ENCODE measurements at regions not wholly inside any gene's neighbourhood (a gene's known extent, or its start where the extent isn't known, plus 50 kb on each side); places are given as distances from the start of the nearest gene placed in this dataset.

GRCh38 chr10:44801383-44802327, 109.5 kb upstream of the TMEM72 start:
- no peak for TF ChIP-seq CTCF (conservative IDR thresholded peaks at IDR 0.05; ENCODE audit: control insufficient read depth, insufficient read depth, low read depth, low read length)
- no peak overlapping the region for H3K4me3 ChIP-seq (ENCODE audit: control insufficient read depth, low read depth, low read length)
- DNase-seq (ENCODE audit: low read depth) = peak; percentile 90

- no peak overlapping the region for H3K4me3 ChIP-seq (ENCODE audit: control insufficient read depth, low read depth, low read length)
- DNase-seq (ENCODE audit: low read depth) = no peak
- no peak for TF ChIP-seq CTCF (conservative IDR thresholded peaks at IDR 0.05; ENCODE audit: control insufficient read depth, insufficient read depth, low read depth, low read length)
Observed at GRCh38 chr10:44803862-44804261, 107.3 kb upstream of the TMEM72 start.

DNA sequence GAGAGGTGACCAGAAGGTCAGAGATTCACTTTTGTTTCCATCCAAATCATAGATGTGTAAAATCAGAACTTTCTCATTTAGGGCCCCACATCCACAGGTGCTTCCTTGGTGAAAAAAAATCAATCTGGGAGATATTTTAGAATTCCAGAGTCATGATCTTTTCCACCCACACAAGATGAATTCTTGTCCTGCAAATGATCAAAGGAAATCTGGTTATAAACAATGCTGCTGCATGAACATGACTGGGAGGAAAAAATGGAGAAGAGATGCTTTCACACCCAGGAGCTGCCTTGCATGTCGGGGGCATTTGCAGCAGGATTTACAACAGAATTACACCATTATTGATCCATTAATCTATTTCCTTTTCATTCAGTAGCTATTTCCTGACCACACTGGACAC, 106.5 kb upstream of the TMEM72 start:
- H3K4me3 ChIP-seq (ENCODE audit: control insufficient read depth, low read depth, low read length) = no peak overlapping the region
- no peak for DNase-seq (ENCODE audit: low read depth)
- TF ChIP-seq CTCF (conservative IDR thresholded peaks at IDR 0.05; ENCODE audit: control insufficient read depth, insufficient read depth, low read depth, low read length) = no peak

DNA sequence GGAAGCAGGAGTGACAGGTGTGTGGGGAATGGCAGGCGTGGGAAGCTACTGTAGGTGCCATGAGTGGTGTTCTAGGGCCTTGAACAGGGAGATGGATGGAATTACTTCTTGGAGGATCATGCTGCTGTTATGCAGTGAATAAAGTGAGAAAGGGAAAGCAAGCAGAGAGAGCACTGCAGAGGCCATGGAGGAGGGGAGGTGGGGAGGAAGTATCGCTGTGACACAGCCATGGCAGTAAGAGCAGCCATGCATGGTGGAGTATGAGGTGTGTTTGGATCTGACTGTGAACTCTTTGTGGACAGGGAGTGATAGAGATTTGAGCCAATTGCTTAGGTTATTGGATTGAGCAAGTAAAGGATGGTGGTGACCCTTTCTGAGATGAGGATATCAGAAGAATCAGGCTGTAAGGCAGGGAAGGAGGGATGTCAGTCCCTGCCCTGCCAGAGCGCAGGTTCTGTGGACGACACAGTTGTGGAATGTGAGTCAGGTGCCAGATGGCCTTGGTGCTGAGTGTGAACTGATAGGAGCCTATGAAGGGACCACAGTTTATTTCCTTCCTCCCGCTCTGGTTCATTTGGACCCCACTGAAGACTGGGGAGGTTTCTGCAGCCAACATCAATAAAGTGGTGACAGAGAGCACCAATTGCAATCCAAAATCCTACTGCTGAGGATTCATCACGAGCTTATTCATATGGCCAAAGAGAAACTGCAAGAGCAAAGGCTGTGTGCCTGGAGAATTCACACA, 105.5 kb upstream of the TMEM72 start:
- DNase-seq (ENCODE audit: low read depth) = no peak
- no peak overlapping the region for H3K4me3 ChIP-seq (ENCODE audit: control insufficient read depth, low read depth, low read length)
- TF ChIP-seq CTCF (conservative IDR thresholded peaks at IDR 0.05; ENCODE audit: control insufficient read depth, insufficient read depth, low read depth, low read length) = no peak

DNA sequence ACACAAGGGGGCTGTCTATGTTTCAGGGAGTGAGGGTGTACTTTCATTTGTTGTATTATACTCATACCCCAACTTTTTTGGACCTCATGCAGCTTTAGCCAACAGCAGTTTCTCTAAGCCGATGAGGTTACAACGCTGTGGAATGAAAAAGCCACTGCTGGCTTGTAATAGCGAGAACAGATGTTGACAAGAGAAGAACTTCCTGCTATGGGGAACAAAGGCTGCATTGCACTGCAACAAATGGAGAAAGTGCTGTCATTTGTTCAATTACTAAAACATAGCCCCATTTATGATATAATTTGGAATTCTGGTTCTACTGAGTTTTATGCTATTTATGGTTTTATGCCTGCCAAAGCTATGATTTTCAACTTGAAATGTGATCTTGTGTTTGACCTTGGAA, 104.2 kb upstream of the TMEM72 start:
- TF ChIP-seq CTCF (conservative IDR thresholded peaks at IDR 0.05; ENCODE audit: control insufficient read depth, insufficient read depth, low read depth, low read length) = no peak
- no peak for DNase-seq (ENCODE audit: low read depth)

DNA sequence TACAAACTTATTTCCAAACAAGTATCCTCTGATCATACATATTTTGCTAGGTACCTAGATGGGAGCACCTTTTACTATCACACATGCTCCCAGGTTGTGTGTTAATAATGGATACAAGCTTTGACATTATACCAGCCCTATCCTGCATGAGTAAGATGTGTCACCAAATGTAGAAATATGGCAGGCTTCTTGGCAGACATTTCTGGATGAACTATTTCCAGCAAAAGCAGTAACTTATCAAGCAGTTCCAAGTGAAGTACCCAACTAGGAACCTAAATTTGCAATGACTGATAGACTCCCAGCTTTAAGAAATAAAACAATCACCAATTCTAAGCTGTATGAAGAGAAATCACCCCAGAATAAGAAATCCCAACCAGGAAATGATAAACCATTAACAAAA, 103.7 kb upstream of the TMEM72 start:
- TF ChIP-seq CTCF (conservative IDR thresholded peaks at IDR 0.05; ENCODE audit: control insufficient read depth, insufficient read depth, low read depth, low read length) = no peak
- peak; percentile 29 for DNase-seq (ENCODE audit: low read depth)
- H3K4me3 ChIP-seq (ENCODE audit: control insufficient read depth, low read depth, low read length) = no peak overlapping the region

More for the DNA sequence above, 104.2 kb upstream of the TMEM72 start:
- no peak overlapping the region for H3K4me3 ChIP-seq (ENCODE audit: control insufficient read depth, low read depth, low read length)
